HG03469 (cell line): ENCODE measurements at regions not wholly inside any gene's neighbourhood (a gene's known extent, or its start where the extent isn't known, plus 50 kb on each side); places are given as distances from the start of the nearest gene placed in this dataset.

Experiments
- ATAC-seq: cut with Tn5 transposase; IDR thresholded peaks from one replicate; pipeline ENCODE4 v1.9.1; 2021; ENCODE audit warnings: mild to moderate bottlenecking, moderate library complexity, moderate number of reproducible peaks; ENCODE audit not compliant: unreplicated experiment

DNA sequence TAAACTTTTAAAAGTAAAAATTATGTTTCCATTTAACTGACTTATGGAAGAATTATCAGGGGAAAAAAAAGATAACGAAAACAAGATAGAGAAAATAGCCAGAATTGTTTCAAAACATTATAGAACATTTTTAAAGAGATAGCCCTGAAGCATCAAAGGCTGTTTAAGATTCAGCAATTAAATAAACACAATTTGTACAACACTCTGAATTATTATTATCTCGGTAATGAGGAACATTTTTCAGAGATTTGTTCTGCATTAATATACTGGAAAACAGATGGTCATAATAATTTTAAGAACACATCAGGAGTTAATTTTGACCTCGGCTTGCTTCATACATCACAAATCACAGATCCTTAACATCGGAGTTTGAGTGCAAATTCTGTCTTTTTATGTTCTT, 643.8 kb downstream of the SORCS1 start:
- ATAC-seq = no peak

DNA sequence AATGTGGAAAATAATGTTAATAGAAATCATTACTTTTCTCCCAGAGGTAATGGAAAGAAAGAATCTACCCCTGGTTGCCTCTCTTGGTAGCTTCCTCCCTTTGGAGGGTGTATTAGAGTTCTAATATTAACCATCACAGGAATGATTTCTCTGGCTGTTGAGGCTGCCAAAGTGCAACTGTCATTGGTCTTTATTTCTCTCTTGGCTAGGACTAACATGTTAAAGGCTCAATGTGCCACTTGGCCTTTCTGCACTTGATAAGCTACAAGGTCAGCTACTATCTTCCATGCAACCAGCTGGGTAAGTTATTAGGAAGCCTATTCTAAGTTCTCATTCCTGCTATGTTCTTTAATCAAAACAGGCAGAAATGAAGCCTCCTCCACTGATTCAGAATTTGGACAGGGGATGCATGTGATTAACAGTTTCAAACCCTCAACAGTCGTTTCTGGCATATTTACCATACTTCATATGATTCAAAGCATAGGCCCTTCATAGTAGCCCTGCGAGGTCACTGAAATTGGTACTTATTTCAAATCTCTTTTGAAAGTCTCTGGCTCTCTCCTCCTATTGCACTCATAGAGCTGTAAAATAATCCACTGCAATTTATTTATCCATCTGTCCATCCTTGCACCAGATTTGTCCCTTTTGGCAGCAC, 645.0 kb downstream of the SORCS1 start:
- ATAC-seq = no peak

DNA sequence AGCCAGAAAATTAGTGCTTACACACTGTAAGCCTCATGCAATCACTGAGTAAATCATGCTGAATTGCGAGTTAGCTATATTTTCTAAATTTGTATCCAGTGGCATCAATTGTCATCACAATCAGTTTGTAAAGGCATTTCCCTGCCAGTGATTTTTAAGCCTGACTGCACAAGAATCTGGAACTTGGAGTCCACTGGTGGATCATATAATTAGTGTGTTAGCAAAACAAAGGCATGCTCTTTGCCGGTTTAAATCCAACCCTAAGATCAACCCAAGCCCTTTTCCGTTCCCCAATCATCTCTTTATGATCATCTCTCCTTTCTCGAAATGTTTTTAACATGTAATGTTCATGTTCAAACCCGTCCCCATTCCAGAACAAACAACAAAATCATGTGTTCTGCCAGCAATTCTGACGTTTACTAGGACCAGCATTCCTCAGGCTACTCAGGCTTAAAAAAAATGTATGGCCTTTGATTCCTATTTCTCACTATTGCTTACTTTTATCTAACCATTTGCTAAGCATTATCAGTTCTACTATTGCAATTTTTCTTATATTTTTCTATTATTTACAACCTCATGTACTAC, 649.2 kb downstream of the SORCS1 start:
- no peak for ATAC-seq

DNA sequence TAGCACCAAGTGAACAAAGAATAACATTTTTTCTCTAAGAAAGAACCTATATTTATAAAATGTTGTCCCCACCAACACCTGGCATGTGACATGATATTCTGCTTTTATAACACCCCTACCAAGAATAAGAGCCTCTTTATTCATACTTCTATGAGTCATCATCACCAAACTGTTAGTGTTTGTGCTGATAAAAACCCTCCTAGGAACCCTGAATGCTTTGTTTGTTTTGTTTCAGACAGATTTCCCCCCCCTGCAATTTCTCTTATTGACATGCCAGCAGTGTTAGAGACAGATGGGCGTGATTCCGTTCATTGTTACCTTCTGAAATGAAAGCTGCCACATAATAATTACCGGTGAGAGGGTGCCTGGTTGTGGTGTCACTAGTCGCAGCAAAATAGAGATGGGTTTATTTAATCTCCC, 651.1 kb downstream of the SORCS1 start:
- ATAC-seq = no peak

GRCh38 chr10:106511917-106512316, 652.6 kb downstream of the SORCS1 start:
- ATAC-seq = no peak

DNA sequence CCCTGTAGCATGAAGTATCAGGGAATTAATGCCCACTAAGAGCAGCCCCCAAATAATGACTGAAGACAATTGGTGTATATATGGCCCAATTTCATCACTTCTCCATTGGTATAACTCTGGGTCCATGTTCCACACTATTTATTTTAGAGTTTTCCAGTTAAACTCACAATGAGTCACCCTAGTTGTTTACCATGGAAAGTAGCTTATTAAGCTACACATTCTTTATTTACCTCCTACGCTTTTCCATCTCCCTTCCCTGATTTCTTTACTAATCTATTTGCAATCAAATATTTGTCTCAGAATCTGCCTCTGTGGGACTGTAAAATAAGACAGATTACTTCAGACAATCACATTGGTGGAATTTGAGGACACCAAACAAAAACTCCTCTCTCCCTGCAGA, 655.6 kb downstream of the SORCS1 start:
- no peak for ATAC-seq

DNA sequence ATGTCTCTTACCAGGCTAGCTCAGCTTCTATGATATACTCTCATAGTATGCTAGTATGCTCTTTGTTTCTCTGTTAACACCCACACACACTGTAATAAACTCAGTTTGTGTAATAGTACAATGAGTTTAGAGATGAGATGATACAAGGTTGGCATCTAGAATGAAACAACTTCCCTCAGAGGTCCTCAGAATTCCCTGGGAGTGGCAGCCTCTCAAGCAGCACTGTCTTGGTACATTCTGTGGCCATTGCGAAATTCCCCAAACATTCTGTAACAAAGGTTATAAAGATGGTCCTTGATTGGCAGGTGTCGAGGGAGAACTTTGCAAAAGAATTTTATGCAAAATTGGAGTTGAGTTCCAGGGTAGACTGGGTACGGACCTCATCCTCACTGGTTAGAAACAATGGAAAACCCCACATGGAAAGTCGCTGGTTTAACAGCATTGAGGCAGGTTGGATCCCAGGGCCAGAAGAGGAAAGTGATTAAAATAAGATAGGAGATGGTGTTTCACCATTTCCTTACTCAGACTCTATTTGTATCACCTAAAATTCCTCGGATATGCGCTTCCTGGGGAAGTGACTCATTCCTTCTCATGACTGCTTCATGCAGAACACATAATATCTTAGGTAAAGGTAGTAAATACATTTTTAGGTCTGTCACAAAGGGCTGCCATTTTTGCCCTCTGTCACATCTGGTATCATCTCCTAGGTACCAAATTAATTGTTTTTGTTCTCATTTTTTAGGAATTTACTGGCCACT, 657.8 kb downstream of the SORCS1 start:
- no peak for ATAC-seq

DNA sequence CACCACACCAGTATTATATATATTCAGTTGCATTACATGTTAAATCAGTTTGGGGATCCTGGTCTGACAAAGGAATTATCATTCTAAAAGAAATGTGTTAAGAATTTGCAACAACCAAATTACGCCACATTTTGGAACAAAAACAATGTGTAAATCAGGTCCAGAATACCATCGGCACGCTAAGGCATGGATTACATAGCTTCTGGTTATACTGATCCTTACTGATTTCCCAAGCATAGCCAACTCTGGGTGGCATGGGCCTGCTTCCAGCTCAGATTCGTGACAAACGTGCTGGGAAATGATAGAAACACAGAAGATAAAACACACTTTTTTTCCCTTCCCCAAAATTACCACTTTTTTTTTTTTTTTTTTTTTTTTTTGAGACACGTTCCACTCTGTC, 660.0 kb downstream of the SORCS1 start:
- no peak for ATAC-seq

- ATAC-seq = no peak
These were observed 661.9 kb downstream of the SORCS1 start for GRCh38 chr10:106502641-106503040.

DNA sequence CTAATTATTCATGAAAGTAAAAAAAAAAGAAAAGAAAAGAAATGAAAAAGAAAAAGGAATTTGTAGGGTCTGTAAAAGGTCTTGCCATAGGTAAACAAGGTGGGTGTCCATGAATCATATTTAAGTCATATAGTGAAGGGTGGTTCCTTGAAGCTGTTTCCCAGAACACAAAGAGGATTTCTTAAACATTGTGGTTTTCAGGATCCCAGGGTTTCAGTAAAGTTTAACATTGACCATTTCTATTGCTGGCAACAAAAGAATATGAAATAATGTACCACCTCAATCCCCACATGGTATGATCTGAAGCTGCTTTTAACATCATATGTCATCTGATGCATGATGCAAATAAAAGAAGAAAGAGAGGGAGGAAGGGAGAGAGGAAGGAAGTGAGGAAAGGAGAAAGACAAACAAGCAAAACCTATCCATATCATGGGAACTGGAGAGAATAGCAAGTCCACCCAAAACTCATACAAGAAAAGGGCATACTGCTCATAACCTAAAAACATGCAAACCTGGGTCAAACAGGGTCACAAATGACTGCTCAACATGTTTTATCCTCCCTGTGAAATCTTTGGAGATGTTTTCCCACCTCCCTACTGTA, 663.5 kb downstream of the SORCS1 start:
- no peak for ATAC-seq

DNA sequence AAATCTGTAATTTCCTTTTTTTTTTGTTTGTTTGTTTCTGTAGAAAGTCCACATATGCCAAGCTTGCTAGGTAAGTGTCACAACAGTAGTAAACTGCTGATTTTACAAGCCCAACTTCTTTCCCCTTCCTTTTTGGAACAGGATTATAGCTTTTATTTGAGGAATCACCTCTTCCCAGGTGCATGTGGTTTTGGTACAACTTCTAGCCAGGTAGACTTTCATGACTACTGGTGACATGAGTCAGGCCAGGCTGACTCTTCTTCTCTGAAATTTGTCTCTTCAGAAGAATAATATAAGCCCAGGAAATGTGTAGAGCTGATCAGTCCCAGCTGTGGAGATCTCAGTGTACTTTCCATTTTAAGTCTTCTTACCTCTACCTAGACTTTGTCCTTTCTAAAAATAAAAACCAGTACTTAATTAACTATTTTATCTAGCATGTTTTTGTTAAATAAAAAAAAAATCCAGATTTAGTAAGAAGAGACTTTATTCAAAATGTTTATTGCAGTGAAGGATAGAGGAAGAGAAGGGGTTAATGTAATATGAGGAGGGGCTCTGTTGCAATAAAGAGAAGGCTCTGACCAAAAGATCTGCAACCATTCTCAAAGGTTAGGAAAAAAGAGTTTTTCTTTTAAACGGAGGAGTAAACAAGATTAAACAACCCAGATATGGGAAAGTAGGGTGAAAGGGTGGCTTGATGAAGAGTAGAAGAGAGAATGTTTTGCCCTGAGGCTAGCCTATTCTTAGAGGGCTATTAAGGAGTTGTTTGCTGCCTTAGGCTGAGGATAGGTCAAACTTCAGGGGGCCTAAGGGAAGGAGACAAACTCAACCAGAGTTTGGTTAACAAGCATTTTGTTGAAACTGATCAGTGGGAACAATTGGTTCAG, 664.2 kb downstream of the SORCS1 start:
- no peak for ATAC-seq

DNA sequence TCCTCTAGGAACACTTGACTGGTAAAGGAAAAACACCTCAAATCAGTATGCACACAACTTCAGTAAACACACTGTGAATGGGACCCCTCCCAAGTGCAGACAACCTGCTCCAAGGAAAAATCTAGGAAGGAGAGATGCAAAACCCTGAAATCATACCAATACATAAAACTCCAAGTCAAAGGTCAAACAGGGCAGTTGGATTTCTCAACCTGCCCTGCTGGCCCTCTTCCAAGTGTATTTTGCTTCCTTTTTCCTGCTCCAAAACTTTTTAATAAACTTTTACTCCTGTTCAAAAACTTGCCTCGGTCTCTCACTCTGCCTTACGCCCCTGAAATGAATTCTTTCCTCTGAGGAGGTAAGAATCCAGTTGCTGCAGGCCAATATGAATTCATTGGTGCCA, 665.1 kb downstream of the SORCS1 start:
- ATAC-seq = no peak

DNA sequence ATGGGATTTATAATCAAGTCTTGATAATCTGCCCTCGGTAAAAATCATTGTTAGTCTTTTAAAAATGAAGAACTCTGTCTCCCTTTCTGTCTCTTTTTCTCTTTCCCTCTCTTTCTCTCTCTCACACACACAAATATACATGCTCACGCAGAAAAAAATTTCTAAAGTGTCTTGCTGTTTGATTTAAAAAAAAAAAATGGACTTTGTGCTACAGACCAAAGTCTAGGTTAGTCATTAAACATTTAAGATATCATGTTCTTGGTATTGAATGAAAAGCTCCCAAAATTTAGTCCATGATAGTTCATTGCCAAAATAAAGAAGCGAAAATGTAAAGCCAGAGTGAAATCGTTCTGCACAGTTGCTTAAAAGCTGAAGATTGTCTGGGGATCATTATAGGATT, 665.8 kb downstream of the SORCS1 start:
- no peak for ATAC-seq

DNA sequence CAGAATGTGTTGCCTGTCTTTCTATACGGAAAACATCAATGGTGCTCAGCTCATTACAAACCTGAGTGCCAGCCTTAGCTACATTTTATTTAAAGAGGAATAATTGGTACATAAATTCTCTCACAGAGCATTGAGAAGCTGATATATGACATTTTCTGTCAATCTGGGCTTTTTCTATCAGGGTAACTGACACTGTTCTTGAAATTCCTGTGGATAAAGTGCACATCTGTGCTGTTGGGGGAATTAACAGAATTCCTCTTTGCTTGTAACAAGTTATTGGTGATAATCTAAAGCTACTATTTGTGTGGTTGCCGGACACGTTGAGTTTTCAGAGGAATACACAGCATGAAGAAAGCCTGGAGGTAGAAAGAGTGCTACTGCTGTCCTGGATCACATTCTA, 668.6 kb downstream of the SORCS1 start:
- no peak for ATAC-seq

DNA sequence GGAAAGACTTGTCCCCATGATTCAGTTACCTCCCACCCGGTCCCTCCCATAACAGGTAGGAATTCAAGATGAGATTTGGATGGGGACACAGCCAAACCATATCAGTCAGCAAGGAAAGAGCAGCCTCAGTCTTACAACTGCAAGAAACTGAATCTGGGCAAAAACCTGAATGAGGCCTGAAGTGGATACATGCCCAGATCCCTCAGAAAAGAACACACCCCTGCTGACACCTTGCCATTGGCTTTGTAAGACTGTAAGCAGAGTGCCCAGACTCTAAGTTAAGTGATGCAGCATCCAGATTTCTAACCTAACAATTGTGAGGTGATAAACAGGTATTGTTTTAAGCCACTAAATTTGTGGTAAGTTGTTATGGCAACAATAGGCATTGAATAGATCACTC, 670.8 kb downstream of the SORCS1 start:
- ATAC-seq = no peak

GRCh38 chr10:106493226-106493625, 671.3 kb downstream of the SORCS1 start:
- no peak for ATAC-seq

- ATAC-seq = no peak
These were observed 676.8 kb downstream of the SORCS1 start for GRCh38 chr10:106487726-106488125.

GRCh38 chr10:106481598-106482275, 682.8 kb downstream of the SORCS1 start:
- ATAC-seq = no peak

DNA sequence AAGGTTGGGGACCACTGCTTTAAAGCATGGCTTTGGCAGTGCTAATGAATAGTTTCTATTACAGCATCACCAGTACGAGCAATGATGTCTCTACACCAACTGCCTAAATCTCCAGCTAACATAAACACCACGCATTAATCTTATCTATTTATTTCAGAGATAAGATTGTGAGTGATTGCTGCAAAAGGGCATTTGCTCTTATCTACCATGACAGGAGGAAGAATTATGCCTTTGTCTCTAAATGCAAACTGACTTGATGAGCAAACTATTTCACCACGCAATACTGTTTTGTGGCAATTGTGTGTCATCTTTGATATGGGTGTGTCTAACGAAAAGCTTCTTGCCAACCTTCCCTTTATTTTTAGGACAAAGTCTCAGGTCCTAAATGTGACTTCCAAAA, 684.9 kb downstream of the SORCS1 start:
- no peak for ATAC-seq

DNA sequence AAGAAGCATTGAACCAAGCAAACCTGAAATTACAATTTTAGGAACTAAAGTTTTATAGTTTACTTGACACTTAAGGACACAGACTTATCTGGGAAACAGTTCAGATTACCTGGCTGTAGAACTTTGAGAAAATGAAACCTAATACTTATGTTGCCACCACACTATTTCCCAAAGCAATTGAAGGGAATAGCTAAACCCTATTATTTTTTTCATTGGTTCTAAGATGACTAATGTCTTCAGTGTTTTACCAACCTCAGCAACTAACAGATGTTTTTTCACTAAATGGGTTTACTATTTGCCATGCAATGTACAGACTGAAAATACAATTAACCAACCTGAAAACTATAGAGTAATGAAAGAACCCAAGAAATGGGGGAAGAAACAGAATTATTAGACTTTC, 689.6 kb downstream of the SORCS1 start:
- no peak for ATAC-seq
